ENCODE measurements at regions not wholly inside any gene's neighbourhood (a gene's known extent, or its start where the extent isn't known, plus 50 kb on each side); places are given as distances from the start of the nearest gene placed in this dataset.

DNA sequence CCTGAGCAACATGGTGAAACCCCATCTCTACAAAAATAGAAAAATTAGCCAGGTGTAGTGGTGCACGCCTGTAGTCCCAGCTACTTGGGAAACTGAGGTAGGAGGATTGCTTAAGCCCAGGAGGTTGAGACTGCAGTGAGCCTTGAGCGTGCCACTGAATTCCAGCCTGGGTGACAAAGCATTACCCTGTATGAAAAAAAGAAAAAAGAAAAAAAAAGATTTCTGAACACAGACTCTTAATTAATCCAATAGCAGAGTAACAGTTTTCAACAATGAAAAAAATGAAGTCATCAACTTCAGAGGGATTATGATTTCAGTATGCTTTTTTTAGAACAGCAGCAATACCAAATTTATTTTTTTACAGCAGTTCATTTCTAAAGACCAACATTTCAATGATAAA is 118.8 kb upstream of the TNPO1 start:
- TF ChIP-seq GTF2F1 (IDR thresholded peaks at IDR 0.05; ENCODE audit: low read depth, low read length) (no peak), TAF1 (IDR thresholded peaks at IDR 0.05; ENCODE audit: control insufficient read depth, extremely low read depth, insufficient read depth, low read length, severe bottlenecking) (no peak), POU5F1 (IDR thresholded peaks at IDR 0.05; ENCODE audit: borderline replicate concordance, low read depth, low read length, partially characterized antibody) (no peak), NKRF (IDR thresholded peaks at IDR 0.05; ENCODE audit: borderline replicate concordance) (no peak), ZNF224 (CRISPR knock-in tag; IDR thresholded peaks at IDR 0.05) (no peak), E2F1 (CRISPR knock-in tag; IDR thresholded peaks at IDR 0.05) (no peak), ETV6 (IDR thresholded peaks at IDR 0.05; ENCODE audit: borderline replicate concordance in 1 of 2, low read depth in 2 of 2, low read length in 1 of 2) (no peak), ETV6 (CRISPR knock-in tag; IDR thresholded peaks at IDR 0.05; ENCODE audit: borderline replicate concordance) (no peak), EP300 (IDR thresholded peaks at IDR 0.05; ENCODE audit: low read length) (no peak), HDAC6 (IDR thresholded peaks at IDR 0.05; ENCODE audit: low read depth, low read length) (no peak)
